GM12892 (cell line): ENCODE measurements at regions not wholly inside any gene's neighbourhood (a gene's known extent, or its start where the extent isn't known, plus 50 kb on each side); places are given as distances from the start of the nearest gene placed in this dataset.

ENCODE experiments used
- POLR2A ChIP-seq: IDR thresholded peaks from 2 replicates; pipeline ENCODE4 v1.6.1; 2011; ENCODE audit warnings: low read depth, low read length, control low read depth
- TAF1 ChIP-seq: IDR thresholded peaks from 2 replicates; pipeline ENCODE4 v1.6.1; 2011; ENCODE audit warnings: low read depth, mild to moderate bottlenecking, control low read depth, low read length, borderline replicate concordance

DNA sequence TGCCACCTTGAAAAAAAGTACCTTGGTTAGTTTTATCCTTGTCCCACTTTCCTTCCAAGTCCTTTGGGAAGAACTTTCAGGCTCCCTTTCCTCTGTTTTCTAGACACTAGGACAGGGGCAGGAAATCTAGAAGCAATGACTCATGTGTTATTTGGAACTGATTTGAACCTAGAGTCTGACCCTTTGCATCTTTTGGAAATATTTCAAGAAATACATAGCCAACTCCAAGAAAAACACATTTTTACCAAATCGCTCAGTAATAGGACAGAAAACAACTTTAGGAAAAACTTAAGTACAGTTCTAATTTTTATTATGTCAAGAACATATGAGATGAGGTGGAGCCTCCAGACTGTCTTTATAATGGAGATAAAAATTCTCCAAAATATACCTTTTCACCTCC lies 292.4 kb downstream of the PTBP2 start:
- TF ChIP-seq POLR2A: no peak
- no peak for TF ChIP-seq TAF1
